HG03097 (cell line): ENCODE measurements at regions not wholly inside any gene's neighbourhood (a gene's known extent, or its start where the extent isn't known, plus 50 kb on each side); places are given as distances from the start of the nearest gene placed in this dataset.

ENCODE experiments used
- ATAC-seq: cut with Tn5 transposase; IDR thresholded peaks from one replicate; pipeline ENCODE4 v1.9.1; 2021; ENCODE audit not compliant: unreplicated experiment, low FRiP score

DNA sequence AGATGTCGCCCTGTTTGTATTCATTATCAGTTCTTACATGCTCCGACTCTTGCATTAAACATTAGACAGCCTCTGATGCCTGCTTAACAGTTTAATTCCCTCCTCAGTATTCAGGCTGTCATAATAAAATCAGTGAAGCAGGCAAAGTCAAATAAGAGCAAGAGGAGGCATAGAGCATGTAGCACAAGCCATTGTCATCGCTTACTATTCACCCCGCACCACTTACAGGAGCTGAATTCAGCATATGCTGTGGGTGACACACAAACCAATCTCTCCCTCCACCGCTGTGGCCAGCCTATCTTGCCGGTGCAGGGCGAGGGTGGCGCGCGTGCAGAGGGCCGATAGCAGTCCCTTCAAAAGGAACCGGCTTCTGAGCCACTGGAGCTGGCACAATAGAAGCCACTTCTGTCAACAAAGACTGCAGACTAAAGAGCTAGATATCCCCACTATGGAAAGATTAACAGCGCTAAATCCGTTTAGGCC, 433.2 kb upstream of the MGMT start:
- no peak for ATAC-seq

DNA sequence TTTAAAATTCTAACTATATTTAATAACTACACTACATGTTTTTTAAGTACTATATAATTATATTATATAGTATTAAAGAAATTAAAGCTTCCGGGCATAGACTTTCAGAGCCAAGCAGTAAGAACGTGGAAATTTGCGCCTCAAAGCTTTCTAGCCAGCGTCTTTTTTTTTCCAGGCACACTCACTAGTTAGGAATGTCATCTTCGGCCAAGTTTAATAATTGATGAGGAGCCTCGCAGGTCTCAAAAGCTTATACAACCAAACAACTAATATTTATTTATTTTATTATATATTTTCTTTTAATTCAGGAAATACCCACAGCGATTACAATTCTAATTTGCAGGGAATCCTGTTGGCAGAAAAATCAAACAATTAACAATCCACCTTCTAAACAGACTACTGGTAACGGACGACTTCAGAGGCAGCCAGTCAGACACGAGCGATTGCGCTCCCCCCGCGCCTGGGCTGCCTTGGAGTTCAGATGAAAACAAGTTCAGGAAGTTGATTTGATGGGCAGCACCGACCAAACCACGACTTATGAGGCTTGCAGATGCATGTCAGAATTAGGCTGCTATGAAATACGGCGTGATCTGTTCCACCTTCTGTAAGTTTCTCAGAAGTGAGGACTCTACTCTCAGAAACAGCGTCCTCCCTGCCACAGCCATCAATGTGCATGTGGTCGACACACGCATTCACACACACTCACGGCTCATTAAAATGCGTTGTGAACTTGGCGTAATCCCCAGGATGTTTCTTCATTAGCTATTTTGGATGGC, 431.8 kb upstream of the MGMT start:
- no peak for ATAC-seq

DNA sequence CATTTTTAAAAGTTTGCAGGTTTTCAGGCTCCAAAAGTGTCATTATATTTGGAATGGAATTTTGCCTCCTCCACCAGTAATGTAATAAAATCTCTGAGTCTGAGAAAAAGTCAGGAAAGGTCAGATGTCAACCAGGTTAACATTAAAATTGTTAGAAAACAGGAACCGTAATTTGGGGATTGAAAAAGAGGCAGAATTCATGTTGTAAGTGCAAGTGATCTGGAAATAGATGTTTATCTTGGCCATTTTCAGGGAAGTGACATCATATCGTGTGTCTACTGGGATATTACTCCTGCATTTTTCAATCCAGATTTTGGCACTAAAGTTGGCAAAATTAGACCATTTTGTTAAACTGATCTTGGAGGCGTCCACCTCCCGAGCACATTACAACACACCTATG, 428.5 kb upstream of the MGMT start:
- ATAC-seq: no peak

DNA sequence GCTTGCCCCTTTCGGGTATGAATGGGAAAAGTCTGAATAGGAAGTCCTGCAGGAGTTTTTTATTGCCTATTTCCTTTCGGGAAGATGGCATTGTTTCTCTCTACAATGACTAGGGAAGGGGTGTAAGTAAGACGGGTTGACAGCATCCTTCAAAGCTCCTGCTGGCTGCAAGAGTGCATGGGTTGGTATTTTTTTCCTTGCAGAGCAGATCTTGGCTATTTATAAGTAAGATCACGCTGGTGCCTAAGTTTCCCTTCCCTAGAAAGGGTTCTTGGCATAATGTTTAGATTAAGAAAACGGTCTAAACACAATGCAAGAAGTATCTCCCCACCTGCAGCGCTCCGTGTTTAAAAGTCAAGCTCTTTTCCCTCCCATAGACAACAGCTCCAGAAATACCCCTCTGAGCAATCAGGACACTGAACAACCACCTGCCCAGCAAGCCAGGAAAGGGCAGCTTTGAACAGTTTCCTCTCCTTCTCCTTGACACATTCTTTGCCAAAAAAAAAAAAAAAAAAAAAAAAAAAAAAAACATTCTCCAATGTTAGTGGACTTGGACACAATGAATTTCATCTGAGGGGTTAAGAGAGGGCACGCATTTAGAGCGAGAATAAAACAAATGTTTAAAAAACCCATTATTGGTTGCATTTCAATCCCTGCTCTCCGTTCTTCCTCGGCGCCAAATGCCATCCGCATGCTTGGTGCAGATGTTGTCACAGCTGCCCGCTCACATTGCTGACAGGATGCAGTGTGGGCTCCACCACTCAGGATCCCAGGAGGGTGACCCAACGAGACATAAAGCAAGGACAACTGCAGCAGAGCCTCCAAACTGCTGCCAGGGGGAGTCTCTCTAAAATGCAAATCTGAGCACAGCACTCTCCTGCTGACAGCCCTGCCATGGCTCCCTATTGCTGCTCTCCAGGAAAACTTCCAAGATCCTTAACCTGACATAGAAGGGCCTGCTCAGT, 427.4 kb upstream of the MGMT start:
- ATAC-seq: no peak

DNA sequence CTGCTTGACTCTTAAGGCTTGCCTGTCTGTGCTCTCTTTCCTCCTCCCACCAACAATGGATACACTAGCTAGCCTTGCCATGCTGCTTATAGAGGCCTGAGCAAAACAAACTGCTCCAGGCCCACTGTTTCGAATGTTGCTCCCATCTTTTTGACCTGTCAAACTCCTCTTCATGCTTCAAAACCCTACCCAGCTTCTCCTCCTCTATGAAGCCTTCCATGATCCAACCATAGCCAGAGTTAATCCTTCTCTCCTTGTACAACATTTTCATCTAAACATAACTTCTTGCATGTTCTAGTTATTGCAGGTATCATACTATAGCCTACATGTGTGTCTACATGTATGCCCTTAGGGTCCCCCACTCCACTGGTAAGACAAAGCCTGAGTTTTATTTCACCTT, 426.7 kb upstream of the MGMT start:
- no peak for ATAC-seq

DNA sequence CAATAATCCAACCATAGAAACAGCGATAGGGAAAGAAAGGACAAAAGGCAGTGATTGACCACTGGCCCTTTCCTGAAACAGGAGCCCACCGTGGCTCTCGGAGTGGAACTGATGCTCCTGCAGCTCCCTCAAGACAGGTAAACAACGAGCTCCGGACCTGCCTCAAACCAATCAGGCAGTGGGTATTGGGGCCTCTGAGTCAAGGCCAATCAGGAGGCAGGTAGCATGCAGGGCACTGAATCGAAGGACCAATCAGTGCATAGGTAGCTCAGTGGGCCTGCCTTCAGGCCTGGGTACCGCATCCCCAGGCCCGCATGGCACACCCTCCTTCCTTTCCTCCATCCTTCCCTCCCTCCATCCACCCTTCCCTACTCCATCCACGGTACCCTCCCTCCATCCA, 425.1 kb upstream of the MGMT start:
- ATAC-seq: no peak

DNA sequence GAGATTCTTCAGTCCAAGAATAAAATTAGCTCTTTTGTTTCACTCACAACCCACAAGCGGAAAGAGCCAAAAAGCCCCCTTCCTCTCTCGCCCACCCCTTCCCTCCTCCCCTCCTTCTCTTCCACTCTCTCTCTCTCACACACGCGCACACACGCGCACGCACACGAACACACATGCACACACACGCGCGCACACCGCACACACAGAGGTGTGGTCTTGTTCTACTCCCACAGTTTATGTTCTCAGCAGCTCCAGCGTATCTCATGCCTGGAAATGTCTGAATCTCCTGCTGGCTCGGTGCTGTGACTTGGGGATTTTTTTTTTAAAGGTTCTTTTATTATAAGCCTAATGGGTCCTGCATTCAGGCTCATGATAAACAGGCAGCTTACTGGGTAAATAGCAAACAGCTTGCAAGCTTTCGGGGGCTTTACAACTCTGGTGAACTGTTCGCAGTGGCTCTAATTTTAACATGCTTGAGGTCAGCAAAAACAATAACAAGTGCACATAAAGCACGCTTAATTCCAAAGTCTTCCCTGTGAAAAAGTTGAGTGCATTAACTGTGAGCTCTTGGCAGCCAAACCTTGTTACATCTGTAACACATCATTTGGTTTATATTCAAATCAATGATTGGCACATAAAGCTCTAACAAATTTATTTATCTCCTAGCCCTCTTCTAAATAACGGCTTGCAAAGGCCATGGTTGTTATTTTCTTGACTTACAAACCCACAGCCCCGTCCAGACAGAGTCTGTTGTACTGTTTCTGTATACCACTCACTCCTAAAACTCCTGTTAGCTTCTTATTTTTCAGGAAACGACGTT, 424.1 kb upstream of the MGMT start:
- no peak for ATAC-seq

DNA sequence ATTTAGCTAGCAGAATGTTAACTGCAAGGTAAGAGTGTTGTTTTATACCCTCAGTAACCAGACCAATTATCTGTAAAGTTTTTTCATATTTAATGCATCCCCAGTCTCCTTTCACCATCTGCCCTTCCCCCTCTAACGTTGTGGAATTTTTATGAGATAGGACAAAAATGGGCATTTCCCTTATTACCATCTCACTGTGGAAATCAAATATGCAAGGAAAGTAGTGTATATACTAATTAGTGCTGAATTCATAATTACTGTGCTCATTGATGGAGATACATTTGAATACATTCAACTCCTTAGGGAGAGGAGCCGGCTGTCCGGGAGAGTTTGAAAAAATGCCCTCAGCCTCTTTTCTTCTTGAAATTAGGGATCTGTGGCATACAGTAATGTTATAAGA, 423.4 kb upstream of the MGMT start:
- ATAC-seq: no peak

DNA sequence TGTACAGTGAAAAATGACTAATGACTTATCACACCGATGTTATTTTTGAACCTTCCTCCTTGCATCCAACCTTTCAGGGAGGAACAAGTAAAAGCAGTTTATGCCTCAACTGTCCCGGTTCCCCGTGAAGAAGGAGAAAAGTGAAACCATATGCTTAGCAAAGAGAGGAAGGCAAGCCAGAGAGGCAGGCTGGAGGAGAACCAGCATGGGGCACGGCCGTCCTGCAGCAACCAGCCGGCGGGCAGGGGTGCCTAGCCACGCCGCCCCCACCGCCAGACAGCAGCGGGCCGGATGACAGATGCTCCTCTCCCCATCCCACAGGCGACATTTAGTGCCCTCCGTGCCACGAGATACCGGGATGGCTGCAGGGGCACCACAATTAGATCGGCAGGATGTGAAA, 421.4 kb upstream of the MGMT start:
- ATAC-seq: no peak

DNA sequence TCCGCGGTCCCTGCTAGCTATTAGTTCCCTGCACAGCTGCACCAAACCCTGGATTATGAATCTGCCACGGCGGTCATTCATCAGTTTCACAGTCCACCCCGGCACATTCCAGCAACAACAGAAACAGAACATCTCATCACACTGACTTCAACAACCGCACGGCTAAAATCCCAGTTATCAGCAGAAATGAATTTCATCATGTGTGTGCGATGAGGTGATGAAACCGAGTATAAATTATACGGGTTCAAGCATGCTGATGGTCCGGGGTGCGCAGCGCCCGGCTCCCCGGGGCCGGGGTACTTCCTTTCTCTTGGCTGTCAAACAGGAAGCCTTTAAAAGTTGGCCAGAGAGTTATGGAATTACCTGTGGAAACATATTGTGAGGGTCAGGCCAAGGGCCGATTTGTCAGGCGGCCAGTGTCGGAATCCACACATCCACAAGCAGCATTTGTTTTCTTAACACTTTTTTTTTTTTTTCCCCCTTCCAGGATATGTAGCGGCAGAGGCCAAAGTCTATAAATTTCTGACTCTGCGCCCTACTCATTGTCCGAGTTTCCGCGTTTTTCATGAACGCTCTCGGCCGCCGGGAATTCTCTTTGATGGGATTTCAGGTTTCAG, 420.9 kb upstream of the MGMT start:
- no peak for ATAC-seq

DNA sequence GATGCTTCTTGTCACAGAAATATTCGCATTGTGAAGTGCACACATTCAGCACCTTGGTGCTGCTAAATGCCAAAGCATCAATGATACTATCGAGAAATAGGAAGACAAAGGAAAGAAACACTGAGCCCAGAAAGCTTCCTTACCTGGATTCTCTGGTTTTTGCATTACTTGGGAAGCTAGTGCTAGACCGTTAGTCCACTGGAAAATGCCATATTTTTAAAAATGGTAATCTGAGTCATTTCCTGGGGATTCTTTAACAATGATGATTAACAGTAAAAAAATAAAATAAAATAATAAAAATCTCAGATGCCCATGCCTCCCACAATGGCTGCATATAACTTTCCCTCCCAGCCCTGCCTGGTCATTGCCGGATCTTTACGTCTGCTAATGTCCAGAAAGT, 420.1 kb upstream of the MGMT start:
- ATAC-seq: no peak

DNA sequence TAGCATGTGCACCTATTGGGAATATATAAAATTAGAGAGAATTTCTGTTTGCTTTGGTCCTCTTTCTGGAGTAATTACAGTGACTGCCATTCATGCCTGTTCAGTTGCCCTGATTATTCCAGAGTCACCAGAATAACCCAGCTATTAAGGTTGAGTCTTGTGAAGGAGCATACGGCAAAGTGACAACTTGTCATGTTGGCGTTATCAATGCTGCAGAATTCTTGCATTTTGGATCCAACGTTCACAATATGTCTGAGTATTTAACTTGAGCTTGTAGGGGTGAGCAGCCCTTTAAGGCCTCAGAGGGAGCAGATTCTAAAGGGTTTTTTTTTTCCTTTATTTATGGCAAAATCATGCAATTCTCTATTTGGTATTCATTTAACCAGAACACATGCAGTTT, 419.4 kb upstream of the MGMT start:
- ATAC-seq: no peak

DNA sequence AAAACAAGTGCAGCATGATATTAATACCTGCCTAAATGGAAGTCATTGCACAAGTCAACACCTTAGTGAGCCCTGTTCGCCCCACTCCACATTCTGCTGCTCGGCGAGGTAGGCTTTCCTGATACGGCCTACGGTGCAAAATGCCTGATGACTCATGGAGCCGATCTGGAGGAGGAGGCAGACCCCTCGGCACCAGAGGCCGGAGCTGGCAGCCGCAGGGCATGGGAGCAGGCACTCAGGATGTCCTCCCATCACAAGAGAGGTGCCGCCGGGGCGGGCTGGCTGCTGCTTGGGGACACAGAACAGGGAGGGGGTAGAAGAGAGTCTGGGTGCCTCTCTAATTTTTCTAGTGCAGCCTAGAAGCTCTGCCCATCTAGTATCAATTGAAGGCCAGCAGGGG, 418.5 kb upstream of the MGMT start:
- ATAC-seq: no peak

DNA sequence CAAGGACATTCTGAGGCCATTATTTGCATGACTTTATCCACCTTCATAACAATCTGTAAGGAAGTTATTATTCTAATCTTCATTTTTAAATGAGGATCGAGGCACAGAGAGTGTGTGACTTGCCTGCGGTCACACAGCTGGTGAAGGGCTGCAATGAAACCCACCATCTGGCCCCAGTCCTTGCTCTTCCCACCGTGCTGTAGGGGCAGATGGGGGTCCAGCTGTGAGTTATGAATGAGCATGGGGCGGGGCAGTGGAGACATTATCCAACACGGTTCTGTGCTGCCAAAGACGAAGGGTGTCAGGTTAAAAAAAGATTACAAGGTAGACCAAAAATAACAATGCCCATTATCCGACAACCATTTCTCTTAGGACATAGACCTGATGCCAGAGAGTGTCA, 417.5 kb upstream of the MGMT start:
- ATAC-seq: no peak

DNA sequence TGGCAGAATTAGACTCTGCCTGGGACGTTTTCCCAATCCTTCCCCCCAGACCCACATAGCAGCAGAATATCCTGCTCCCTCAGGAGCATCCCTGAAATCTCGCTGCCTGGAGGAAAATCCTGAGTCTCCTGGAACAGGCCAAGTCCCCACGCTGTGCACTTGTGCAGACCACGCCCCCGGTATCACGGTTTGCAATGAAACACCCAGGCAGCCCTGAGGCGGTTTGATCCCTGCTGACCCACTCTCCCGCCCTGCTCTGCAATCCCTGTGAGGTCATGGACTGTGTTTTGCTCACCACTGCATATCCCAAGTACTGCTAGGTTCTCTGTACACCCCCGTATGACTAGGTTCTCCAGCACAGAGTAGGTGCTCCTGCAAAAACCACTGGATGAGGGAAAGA, 411.8 kb upstream of the MGMT start:
- no peak for ATAC-seq

DNA sequence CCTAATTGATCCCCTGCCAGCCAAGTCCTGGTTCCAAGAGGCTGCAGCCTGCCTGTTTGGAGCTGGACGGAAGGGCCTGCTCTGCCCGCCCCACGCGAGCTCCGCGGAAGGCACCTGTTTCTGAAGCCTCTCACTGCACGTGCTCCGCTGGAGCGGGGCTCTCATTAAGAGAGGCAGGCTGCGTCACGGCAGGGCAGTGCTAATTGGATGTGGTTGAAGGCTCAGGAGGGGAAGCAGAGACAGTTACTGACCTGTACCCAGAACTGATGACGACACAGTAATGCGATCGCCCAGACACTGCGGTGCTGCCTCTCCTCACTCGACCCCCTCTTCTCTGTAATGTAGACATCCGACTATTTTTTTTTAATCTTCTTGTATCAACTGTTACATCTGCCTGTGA, 411.1 kb upstream of the MGMT start:
- no peak for ATAC-seq

DNA sequence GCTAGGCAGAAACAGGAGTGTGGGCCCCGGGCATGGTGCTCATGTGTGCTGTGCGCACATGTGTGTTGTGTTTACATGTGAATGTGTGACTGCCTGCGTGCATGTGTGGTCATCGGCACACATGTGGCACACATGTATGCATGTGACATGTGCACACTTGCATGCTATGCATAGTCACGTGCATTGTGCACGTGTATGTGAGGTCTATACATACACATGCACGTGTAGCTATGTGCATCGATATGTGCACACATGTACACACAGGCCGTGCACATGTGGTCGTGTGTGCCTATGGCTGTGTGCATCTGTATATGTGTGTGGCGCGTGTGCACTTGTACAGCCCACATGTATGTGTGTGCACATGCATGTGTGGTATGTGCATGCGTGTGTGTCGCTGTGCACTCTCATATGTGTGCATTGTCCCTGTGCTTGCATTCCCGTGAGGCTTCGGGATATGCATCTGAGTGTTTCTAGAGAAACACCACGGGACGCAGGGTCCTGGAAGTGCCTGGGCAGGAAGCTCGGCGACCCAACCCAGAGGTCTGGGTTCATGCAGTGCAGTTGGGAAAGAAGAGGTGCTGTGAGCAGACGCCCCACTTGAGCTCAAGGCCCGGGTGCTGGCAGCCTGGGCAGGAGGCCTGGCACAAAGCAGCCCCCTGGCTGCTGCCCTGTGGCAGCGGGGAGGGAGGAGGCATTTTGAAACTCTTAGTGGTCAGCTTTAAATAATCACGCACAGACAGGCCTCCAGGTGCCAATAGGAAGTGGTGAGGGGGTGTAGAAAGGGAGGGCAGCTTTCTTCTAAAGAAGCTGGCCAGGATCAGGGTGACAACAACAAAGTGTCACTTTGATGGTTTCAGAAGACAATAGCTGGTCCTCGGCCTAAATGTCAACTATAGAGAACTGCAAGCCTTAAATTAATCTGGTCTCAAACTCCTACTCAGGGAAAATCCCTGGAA, 410.0 kb upstream of the MGMT start:
- ATAC-seq: peak; percentile 39

DNA sequence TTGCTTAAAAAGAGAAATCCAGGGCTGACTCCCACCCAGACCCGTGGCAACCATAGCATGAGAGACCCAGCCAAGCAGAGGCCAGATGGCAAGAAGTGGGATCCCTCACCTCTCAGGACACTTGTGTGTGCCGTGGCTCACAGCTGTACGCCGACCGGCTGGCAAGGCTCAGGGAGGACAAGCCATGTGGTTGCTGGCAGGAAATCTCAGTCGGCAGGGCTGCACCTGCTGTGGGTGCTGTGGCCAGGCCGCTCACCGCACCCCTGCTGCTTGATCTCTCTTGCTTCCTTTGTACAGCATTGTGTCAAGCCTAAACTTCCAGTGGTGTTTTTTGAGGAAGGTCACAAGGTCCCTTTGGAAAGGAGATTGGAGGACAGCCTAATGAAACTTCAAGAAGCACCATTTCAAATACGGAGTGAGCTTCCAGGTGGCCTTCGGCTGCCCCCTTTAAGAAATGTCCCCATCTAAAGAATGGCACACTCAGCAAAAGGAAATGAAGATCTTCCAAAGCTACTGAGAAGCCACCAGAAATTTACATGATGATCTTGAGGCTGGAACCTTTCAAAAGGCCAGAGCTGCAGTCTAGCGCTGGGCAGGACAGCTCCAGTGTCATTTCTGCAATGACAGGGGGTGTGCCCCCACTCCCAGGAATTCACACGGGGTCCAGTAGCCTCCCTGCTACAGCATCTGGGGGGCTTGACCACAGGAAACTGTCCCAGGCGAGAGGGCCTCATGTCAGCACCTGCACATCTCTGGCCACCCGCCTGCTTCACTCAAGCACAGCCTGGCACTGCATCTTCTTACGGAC, 409.0 kb upstream of the MGMT start:
- ATAC-seq: peak; percentile 92
